SU-DHL-6 (cell line): ENCODE measurements at regions not wholly inside any gene's neighbourhood (a gene's known extent, or its start where the extent isn't known, plus 50 kb on each side); places are given as distances from the start of the nearest gene placed in this dataset.
"Not testable (repeated sequence)": the region's sequence is repeated elsewhere in the genome, so short reads cannot be mapped to it uniquely, and the experiment has no call there.

Source experiments
- EZH2phosphoT487 ChIP-seq: fragments of 200-600 bp; sonication (generic), shearing (Covaris generic); conservative IDR thresholded peaks from 2 replicates; pipeline ENCODE4 v1.6.1; 2018; ENCODE audit warnings: mild to moderate bottlenecking, antibody characterized with exemption, low read length, moderate library complexity, mixed read lengths
- TF ChIP-seq, protein P1 (sequence below): fragments of 200-600 bp; sonication (generic); IDR thresholded peaks from one replicate; pipeline ENCODE4 v1.5.1; 2017; ENCODE audit warnings: antibody characterized with exemption, mild to moderate bottlenecking, low read length, moderate library complexity; ENCODE audit not compliant: insufficient read depth, poor library complexity, severe bottlenecking

DNA sequence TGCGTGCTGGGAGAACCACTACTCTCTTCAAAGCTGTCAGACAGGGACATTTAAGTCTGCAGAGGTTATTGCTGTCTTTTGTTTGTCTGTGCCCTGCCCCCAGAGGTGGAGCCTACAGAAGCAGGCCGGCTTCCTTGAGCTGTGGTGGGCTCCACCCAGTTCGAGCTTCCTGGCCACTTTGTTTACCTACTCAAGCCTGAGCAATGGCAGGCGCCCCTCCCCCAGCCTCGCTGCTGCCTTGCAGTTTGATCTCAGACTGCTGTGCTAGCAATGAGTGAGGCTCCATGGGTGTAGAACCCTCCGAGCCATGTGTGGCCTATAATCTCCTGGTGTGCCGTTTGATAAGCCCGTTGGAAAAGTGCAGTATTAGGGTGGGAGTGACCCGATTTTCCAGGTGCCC is 542.5 kb upstream of the KLF4 start:
- TF ChIP-seq, protein P1, sequence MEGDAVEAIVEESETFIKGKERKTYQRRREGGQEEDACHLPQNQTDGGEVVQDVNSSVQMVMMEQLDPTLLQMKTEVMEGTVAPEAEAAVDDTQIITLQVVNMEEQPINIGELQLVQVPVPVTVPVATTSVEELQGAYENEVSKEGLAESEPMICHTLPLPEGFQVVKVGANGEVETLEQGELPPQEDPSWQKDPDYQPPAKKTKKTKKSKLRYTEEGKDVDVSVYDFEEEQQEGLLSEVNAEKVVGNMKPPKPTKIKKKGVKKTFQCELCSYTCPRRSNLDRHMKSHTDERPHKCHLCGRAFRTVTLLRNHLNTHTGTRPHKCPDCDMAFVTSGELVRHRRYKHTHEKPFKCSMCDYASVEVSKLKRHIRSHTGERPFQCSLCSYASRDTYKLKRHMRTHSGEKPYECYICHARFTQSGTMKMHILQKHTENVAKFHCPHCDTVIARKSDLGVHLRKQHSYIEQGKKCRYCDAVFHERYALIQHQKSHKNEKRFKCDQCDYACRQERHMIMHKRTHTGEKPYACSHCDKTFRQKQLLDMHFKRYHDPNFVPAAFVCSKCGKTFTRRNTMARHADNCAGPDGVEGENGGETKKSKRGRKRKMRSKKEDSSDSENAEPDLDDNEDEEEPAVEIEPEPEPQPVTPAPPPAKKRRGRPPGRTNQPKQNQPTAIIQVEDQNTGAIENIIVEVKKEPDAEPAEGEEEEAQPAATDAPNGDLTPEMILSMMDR: not testable (repeated sequence)
- not testable (repeated sequence) for TF ChIP-seq EZH2phosphoT487
